ENCODE measurements at regions not wholly inside any gene's neighbourhood (a gene's known extent, or its start where the extent isn't known, plus 50 kb on each side); places are given as distances from the start of the nearest gene placed in this dataset.

DNA sequence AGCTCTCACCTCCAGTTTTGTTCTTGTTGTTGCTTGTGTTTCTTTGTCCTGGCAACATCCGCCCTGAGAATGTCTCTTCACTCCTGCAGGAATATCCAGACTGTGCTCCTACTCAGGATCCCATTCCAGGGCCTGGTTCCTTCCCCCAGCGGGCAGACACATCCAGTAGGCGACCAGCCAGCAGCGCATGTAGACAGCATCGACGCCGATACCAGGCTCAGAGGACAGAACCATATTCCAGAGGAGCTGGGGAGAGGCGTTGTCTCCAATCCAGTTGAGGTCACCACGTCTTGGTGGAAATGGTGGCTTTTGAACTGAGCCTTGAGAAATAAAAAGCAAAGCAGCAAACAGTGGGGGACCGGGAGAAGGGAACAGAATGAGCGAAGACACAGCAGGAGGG, 114.6 kb upstream of the THBS2 start:
- Histone ChIP-seq H3K27me3 (ENCODE audit: insufficient read depth, low read depth, severe bottlenecking) (no peaks in the 10 kb centered on the region), H3K4me3 (ENCODE audit: low read depth, low read length) (no peak overlapping the region), H3K27ac (no peak overlapping the region), H3K36me3 (no peaks in the 10 kb centered on the region), H3K9me3 (ENCODE audit: severe bottlenecking) (peaks cover 2% of the 10 kb centered on the region)
- TF ChIP-seq, protein P1, sequence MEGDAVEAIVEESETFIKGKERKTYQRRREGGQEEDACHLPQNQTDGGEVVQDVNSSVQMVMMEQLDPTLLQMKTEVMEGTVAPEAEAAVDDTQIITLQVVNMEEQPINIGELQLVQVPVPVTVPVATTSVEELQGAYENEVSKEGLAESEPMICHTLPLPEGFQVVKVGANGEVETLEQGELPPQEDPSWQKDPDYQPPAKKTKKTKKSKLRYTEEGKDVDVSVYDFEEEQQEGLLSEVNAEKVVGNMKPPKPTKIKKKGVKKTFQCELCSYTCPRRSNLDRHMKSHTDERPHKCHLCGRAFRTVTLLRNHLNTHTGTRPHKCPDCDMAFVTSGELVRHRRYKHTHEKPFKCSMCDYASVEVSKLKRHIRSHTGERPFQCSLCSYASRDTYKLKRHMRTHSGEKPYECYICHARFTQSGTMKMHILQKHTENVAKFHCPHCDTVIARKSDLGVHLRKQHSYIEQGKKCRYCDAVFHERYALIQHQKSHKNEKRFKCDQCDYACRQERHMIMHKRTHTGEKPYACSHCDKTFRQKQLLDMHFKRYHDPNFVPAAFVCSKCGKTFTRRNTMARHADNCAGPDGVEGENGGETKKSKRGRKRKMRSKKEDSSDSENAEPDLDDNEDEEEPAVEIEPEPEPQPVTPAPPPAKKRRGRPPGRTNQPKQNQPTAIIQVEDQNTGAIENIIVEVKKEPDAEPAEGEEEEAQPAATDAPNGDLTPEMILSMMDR (IDR thresholded peaks at IDR 0.05; ENCODE audit: low read depth, low read length) = no peak
- no peak for DNase-seq

GRCh38 chr6:169367507-169367906, 113.9 kb upstream of the THBS2 start:
- Histone ChIP-seq H3K4me3 (ENCODE audit: low read depth, low read length) (no peak overlapping the region), H3K27ac (no peak overlapping the region), H3K27me3 (ENCODE audit: insufficient read depth, low read depth, severe bottlenecking) (no peaks in the 10 kb centered on the region), H3K36me3 (no peaks in the 10 kb centered on the region), H3K9me3 (ENCODE audit: severe bottlenecking) (peaks cover 2% of the 10 kb centered on the region)
- TF ChIP-seq, protein P1 (IDR thresholded peaks at IDR 0.05; ENCODE audit: low read depth, low read length) = no peak
- no peak for DNase-seq

GRCh38 chr6:169366258-169366901, 112.7 kb upstream of the THBS2 start:
- no peak for DNase-seq
- peaks cover 2% of the 10 kb centered on the region for H3K9me3 ChIP-seq (ENCODE audit: severe bottlenecking)
- H3K27ac ChIP-seq = no peak overlapping the region
- no peaks in the 10 kb centered on the region for H3K27me3 ChIP-seq (ENCODE audit: insufficient read depth, low read depth, severe bottlenecking)
- no peak overlapping the region for H3K4me3 ChIP-seq (ENCODE audit: low read depth, low read length)
- H3K36me3 ChIP-seq = no peaks in the 10 kb centered on the region
- TF ChIP-seq, protein P1 (IDR thresholded peaks at IDR 0.05; ENCODE audit: low read depth, low read length) = no peak

GRCh38 chr6:169365567-169366257, 112.1 kb upstream of the THBS2 start:
- Histone ChIP-seq H3K9me3 (ENCODE audit: severe bottlenecking) (peaks cover 2% of the 10 kb centered on the region), H3K4me3 (ENCODE audit: low read depth, low read length) (no peak overlapping the region), H3K27ac (no peak overlapping the region), H3K27me3 (ENCODE audit: insufficient read depth, low read depth, severe bottlenecking) (no peaks in the 10 kb centered on the region), H3K36me3 (no peaks in the 10 kb centered on the region)
- no peak for DNase-seq
- TF ChIP-seq, protein P1 (IDR thresholded peaks at IDR 0.05; ENCODE audit: low read depth, low read length) = no peak

DNA sequence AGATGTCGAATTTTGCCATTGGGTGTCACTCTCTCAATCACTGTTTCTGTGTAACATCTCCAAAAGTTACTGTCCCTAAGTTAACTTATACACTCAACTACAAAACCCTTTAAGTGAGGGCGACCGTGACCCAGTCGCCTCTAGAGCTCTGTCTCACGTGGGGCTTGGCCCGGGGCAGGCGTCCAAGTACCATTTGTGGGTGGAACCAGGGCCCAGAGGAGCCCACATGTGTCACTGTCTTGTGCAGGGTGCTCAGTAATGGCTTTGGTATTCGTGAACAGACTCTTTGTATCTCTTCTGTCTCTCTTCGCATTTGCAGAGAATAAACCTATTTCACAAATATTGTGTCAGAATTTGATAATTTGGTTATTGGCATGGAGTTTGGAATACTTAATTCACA, 109.9 kb upstream of the THBS2 start:
- Histone ChIP-seq H3K27ac (no peak overlapping the region), H3K27me3 (ENCODE audit: insufficient read depth, low read depth, severe bottlenecking) (no peaks in the 10 kb centered on the region), H3K4me3 (ENCODE audit: low read depth, low read length) (no peak overlapping the region), H3K36me3 (no peaks in the 10 kb centered on the region), H3K9me3 (ENCODE audit: severe bottlenecking) (peaks cover 2% of the 10 kb centered on the region)
- no peak for DNase-seq
- TF ChIP-seq, protein P1 (IDR thresholded peaks at IDR 0.05; ENCODE audit: low read depth, low read length) = no peak
